ENCODE measurements at regions not wholly inside any gene's neighbourhood (a gene's known extent, or its start where the extent isn't known, plus 50 kb on each side); places are given as distances from the start of the nearest gene placed in this dataset.

GRCh38 chr5:108623826-108624225 lies 123.9 kb upstream of the FER start:
- TF ChIP-seq POLR2A (IDR thresholded peaks at IDR 0.05): no peak
- TF ChIP-seq CTCF (IDR thresholded peaks at IDR 0.05): no peak
- no peak overlapping the region for H3K4me3 ChIP-seq (ENCODE audit: low read depth, poor library complexity, severe bottlenecking)
- intact Hi-C loops (cut with DNase I; ENCODE audit: low total_unique reads): no loop called here
- DNase-seq (ENCODE audit: low spot score in 2 of 2): no peak

- intact Hi-C loops (cut with DNase I; ENCODE audit: low total_unique reads): no loop called here
- 64 to 70% methylated on average over 6 of the region's 6 CpGs for WGBS, 2 donors
These were observed 127.2 kb upstream of the FER start for GRCh38 chr5:108620516-108620915.

GRCh38 chr5:108619815-108620214 lies 127.9 kb upstream of the FER start:
- DNase-seq (ENCODE audit: low spot score in 2 of 2): no peak
- TF ChIP-seq POLR2A (IDR thresholded peaks at IDR 0.05) (no peak), CTCF (IDR thresholded peaks at IDR 0.05) (no peak)
- no peak overlapping the region for H3K4me3 ChIP-seq (ENCODE audit: low read depth, poor library complexity, severe bottlenecking)
- 87 to 90% methylated on average over 10 of the region's 10 CpGs for WGBS, 2 donors
- intact Hi-C loops (cut with DNase I; ENCODE audit: low total_unique reads): no loop called here

More at GRCh38 chr5:108620516-108620915, 127.2 kb upstream of the FER start:
- H3K4me3 ChIP-seq (ENCODE audit: low read depth, poor library complexity, severe bottlenecking): no peak overlapping the region
- no peak for DNase-seq (ENCODE audit: low spot score in 2 of 2)
- TF ChIP-seq POLR2A (IDR thresholded peaks at IDR 0.05): no peak
- TF ChIP-seq CTCF (IDR thresholded peaks at IDR 0.05): no peak

- no peak for DNase-seq (ENCODE audit: low spot score in 2 of 2)
- no peak overlapping the region for H3K4me3 ChIP-seq (ENCODE audit: low read depth, poor library complexity, severe bottlenecking)
- intact Hi-C loops (cut with DNase I; ENCODE audit: low total_unique reads): no loop called here
- no peak for TF ChIP-seq POLR2A (IDR thresholded peaks at IDR 0.05)
- TF ChIP-seq CTCF (IDR thresholded peaks at IDR 0.05): no peak
- WGBS, 2 donors: 64 to 66% methylated on average over 8 of the region's 8 CpGs
These were observed 129.9 kb upstream of the FER start for GRCh38 chr5:108617467-108618435.

- TF ChIP-seq POLR2A (IDR thresholded peaks at IDR 0.05) (no peak), CTCF (IDR thresholded peaks at IDR 0.05) (no peak)
- DNase-seq (ENCODE audit: low spot score in 2 of 2): no peak
- no peak overlapping the region for H3K4me3 ChIP-seq (ENCODE audit: low read depth, poor library complexity, severe bottlenecking)
- WGBS, 2 donors: 43 to 46% methylated on average over 2 of the region's 2 CpGs
- intact Hi-C loops (cut with DNase I; ENCODE audit: low total_unique reads): no loop called here
These were observed 132.5 kb upstream of the FER start for GRCh38 chr5:108615216-108615615.

All from lower leg skin (tissue), 4 donors.